Uterus (tissue), 3 donors: ENCODE measurements at regions not wholly inside any gene's neighbourhood (a gene's known extent, or its start where the extent isn't known, plus 50 kb on each side); places are given as distances from the start of the nearest gene placed in this dataset.
"Not testable (repeated sequence)": the region's sequence is repeated elsewhere in the genome, so short reads cannot be mapped to it uniquely, and the experiment has no call there.

Source experiments
- DNase-seq, 2 donors: peaks; one replicate each; pipeline ENCODE4 v3.0.0-alpha.2; 2019 to 2020
- H3K27ac ChIP-seq, 2 donors: fragments of 200-600 bp; sonication (generic); 1 replicate in 1 of 2; 2 replicates in 1 of 2; pipeline ENCODE4 v1.5.1; 2016 to 2018
- H3K27me3 ChIP-seq, 2 donors: fragments of 200-600 bp; sonication (generic); one replicate each; pipeline ENCODE4 v1.5.1; 2018 to 2019; ENCODE audit warnings: control low read depth in 1 of 2
- H3K36me3 ChIP-seq, 2 donors: fragments of 200-600 bp; sonication (generic); one replicate each; pipeline ENCODE4 v1.5.1; 2019; ENCODE audit warnings: control low read depth in 1 of 2
- H3K4me1 ChIP-seq, 2 donors: fragments of 200-600 bp; sonication (generic); one replicate each; pipeline ENCODE4 v1.5.1; 2018 to 2019; ENCODE audit warnings: control low read depth in 1 of 2
- H3K4me3 ChIP-seq, 2 donors: fragments of 200-600 bp; sonication (generic); 1 replicate in 1 of 2; 2 replicates in 1 of 2; pipeline ENCODE4 v1.5.1; 2018 to 2019; ENCODE audit warnings: mild to moderate bottlenecking in 1 of 2
- H3K9me3 ChIP-seq, 2 donors: fragments of 200-600 bp; sonication (generic); one replicate each; pipeline ENCODE4 v1.5.1; 2019; ENCODE audit warnings: control low read depth in 1 of 2
- CTCF ChIP-seq, 4 experiments: fragments of 200-600 bp in 2 of 4; fragments of 450-650 bp in 2 of 4; sonication (generic) in 2 of 4; IDR thresholded peaks; one replicate each; pipeline ENCODE4 v1.5.1; 2016 to 2019; ENCODE audit warnings: antibody characterized with exemption in 4 of 4, mild to moderate bottlenecking in 2 of 4, moderate library complexity in 1 of 4
- POLR2A ChIP-seq, 2 donors: fragments of 450-650 bp; IDR thresholded peaks; one replicate each; pipeline ENCODE4 v1.6.1; 2016; ENCODE audit warnings: antibody characterized with exemption in 2 of 2, mild to moderate bottlenecking in 1 of 2, moderate library complexity in 1 of 2
- intact Hi-C: fragments of 100-400 bp; cut with DNase I; formaldehyde crosslinking; loops from one replicate; pipeline ENCODE4 v1.15.1; 2023; ENCODE audit warnings: low total_unique reads
- donor health status: DM: yes; HTN: yes; CAD: no.

GRCh38 chr5:79888643-79889042 is 102.4 kb downstream of the MTX3 start:
- H3K27me3 ChIP-seq: no peaks in the 10 kb centered on the region

GRCh38 chr5:79886925-79887655 is 104.0 kb downstream of the MTX3 start:
- intact Hi-C loops: no loop called here
- Histone ChIP-seq H3K9me3 (no peaks in the 10 kb centered on the region), H3K27ac (no peak overlapping the region), H3K36me3 (no peaks in the 10 kb centered on the region), H3K4me1 (no peaks in the 10 kb centered on the region), H3K27me3 (no peaks in the 10 kb centered on the region), H3K4me3 (no peak overlapping the region)
- TF ChIP-seq CTCF (IDR thresholded peaks at IDR 0.05): no peak
- no peak for TF ChIP-seq POLR2A (IDR thresholded peaks at IDR 0.05)
- DNase-seq: no peak

More at GRCh38 chr5:79888643-79889042, 102.4 kb downstream of the MTX3 start:
- H3K27ac ChIP-seq: no peak overlapping the region
- H3K36me3 ChIP-seq: no peaks in the 10 kb centered on the region
- intact Hi-C loops: no loop called here
- no peaks in the 10 kb centered on the region for H3K9me3 ChIP-seq
- no peak overlapping the region for H3K4me3 ChIP-seq
- DNase-seq: no peak
- H3K4me1 ChIP-seq: no peaks in the 10 kb centered on the region
- TF ChIP-seq CTCF (IDR thresholded peaks at IDR 0.05) (no peak), POLR2A (IDR thresholded peaks at IDR 0.05) (no peak)

GRCh38 chr5:79886456-79886855 is 104.6 kb downstream of the MTX3 start:
- no peaks in the 10 kb centered on the region for H3K36me3 ChIP-seq
- intact Hi-C loops: no loop called here
- H3K4me3 ChIP-seq: no peak overlapping the region
- H3K4me1 ChIP-seq: no peaks in the 10 kb centered on the region
- no peak overlapping the region for H3K27ac ChIP-seq
- no peak for DNase-seq
- TF ChIP-seq CTCF (IDR thresholded peaks at IDR 0.05): no peak
- no peak for TF ChIP-seq POLR2A (IDR thresholded peaks at IDR 0.05)
- no peaks in the 10 kb centered on the region for H3K27me3 ChIP-seq
- H3K9me3 ChIP-seq: no peaks in the 10 kb centered on the region

- intact Hi-C loops, H3K36me3 ChIP-seq, H3K9me3 ChIP-seq, H3K4me1 ChIP-seq, H3K4me3 ChIP-seq, H3K27me3 ChIP-seq, DNase-seq, H3K27ac ChIP-seq: not testable (repeated sequence)
These were observed 111.2 kb downstream of the MTX3 start for GRCh38 chr5:79879880-79880279.

- no peaks in the 10 kb centered on the region for H3K9me3 ChIP-seq
- no peak for DNase-seq
- intact Hi-C loops: no loop called here
- no peak overlapping the region for H3K4me3 ChIP-seq
- TF ChIP-seq POLR2A (IDR thresholded peaks at IDR 0.05) (no peak), CTCF (IDR thresholded peaks at IDR 0.05) (no peak)
- no peaks in the 10 kb centered on the region for H3K36me3 ChIP-seq
- no peak overlapping the region for H3K27ac ChIP-seq
- H3K4me1 ChIP-seq: no peaks in the 10 kb centered on the region
- H3K27me3 ChIP-seq: no peaks in the 10 kb centered on the region
These were observed 112.2 kb downstream of the MTX3 start for GRCh38 chr5:79878721-79879336.
